Hepatocyte (in vitro differentiated cells): ENCODE measurements at regions not wholly inside any gene's neighbourhood (a gene's known extent, or its start where the extent isn't known, plus 50 kb on each side); places are given as distances from the start of the nearest gene placed in this dataset.

Source experiments
- DNase-seq: peaks from one replicate; pipeline ENCODE4 v3.0.0-alpha.2; 2016; ENCODE audit warnings: low spot score
- H2AFZ ChIP-seq: fragments of 200-600 bp; sonication (generic); 2 replicates; pipeline ENCODE4 v1.6.0; 2016; ENCODE audit warnings: antibody characterized with exemption, mild to moderate bottlenecking
- H3K27ac ChIP-seq: fragments of 200-600 bp; sonication (generic); 2 replicates; pipeline ENCODE4 v1.5.1; 2016; ENCODE audit warnings: mild to moderate bottlenecking
- H3K27me3 ChIP-seq: fragments of 200-600 bp; sonication (generic); 2 replicates; pipeline ENCODE4 v1.6.1; 2016
- H3K36me3 ChIP-seq: fragments of 200-600 bp; sonication (generic); replicated peaks from 2 replicates; pipeline ENCODE4 v1.5.1; 2016; ENCODE audit warnings: low read depth; ENCODE audit not compliant: insufficient read depth
- H3K4me1 ChIP-seq: fragments of 200-600 bp; sonication (generic); 2 replicates; pipeline ENCODE4 v1.5.1; 2016; ENCODE audit warnings: mild to moderate bottlenecking, moderate library complexity; ENCODE audit not compliant: insufficient read depth
- H3K4me2 ChIP-seq: fragments of 200-600 bp; sonication (generic); 2 replicates; pipeline ENCODE4 v1.6.0; 2016
- H3K4me3 ChIP-seq: fragments of 200-600 bp; sonication (generic); 2 replicates; pipeline ENCODE4 v1.5.1; 2016; ENCODE audit warnings: mild to moderate bottlenecking
- H3K79me2 ChIP-seq: fragments of 200-600 bp; sonication (generic); 2 replicates; pipeline ENCODE4 v1.6.0; 2017; ENCODE audit warnings: mild to moderate bottlenecking
- H3K9me2 ChIP-seq: fragments of 200-600 bp; sonication (generic); replicated peaks from 2 replicates; pipeline ENCODE4 v1.6.0; 2017; ENCODE audit warnings: mild to moderate bottlenecking; ENCODE audit not compliant: insufficient read depth
- H3K9me3 ChIP-seq: fragments of 200-600 bp; sonication (generic); 2 replicates; pipeline ENCODE4 v1.5.1; 2016; ENCODE audit warnings: low read depth, mild to moderate bottlenecking
- H4K20me1 ChIP-seq: fragments of 200-600 bp; sonication (generic); 2 replicates; pipeline ENCODE4 v1.6.0; 2016; ENCODE audit warnings: mild to moderate bottlenecking; ENCODE audit not compliant: insufficient read depth, poor library complexity, severe bottlenecking
- EZH2 ChIP-seq: fragments of 200-600 bp; sonication (generic); IDR thresholded peaks from 2 replicates; pipeline ENCODE4 v1.6.1; 2016; ENCODE audit warnings: antibody characterized with exemption, mild to moderate bottlenecking, borderline replicate concordance
- EZH2phosphoT487 ChIP-seq: fragments of 200-600 bp; sonication (generic); IDR thresholded peaks from one replicate; pipeline ENCODE4 v1.6.1; 2018; ENCODE audit warnings: antibody characterized with exemption, mild to moderate bottlenecking, low read depth, moderate library complexity; ENCODE audit not compliant: unreplicated experiment, severe bottlenecking
- WGBS: methylation state at CpG from one replicate; pipeline ENCODE4 v1.1.6; 2016; ENCODE audit warnings: low lambda C conversion rate; ENCODE audit errors: missing lambda C conversion rate; 5-methylcytosine and 5-hydroxymethylcytosine counted together
- TF ChIP-seq, protein P1 (sequence below): fragments of 200-600 bp; sonication (generic); IDR thresholded peaks from 2 replicates; pipeline ENCODE4 v1.5.1; 2016; ENCODE audit warnings: antibody characterized with exemption, mild to moderate bottlenecking; ENCODE audit not compliant: poor library complexity

DNA sequence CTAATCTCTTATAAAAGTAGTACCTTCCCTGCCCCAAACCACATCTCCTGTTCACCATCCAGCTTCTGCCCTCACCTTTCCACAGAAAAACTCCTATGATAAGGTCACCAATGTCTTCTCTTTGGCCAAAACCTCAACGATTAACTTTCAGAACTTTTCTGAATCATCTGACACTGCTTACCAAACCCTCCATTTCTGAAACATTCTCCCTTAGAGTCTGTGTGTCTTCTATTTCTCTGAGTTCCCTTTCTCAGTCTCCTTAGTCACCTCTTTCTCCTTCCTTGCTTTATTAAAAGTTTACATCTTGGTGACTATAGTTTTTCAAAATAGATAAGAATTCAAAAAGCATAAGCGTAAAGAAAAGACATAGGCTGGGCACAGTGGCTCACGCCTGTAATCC is 51.3 kb upstream of the SP3 start:
- Histone ChIP-seq H3K9me3 (no peaks in the 10 kb centered on the region), H3K4me1 (peaks cover 32% of the 10 kb centered on the region), H3K27me3 (no peaks in the 10 kb centered on the region), H2AFZ (no peak overlapping the region), H3K4me3 (no peak overlapping the region), H3K4me2 (no peak overlapping the region), H3K36me3 (no peaks in the 10 kb centered on the region), H3K27ac (no peak overlapping the region), H3K9me2 (no peaks in the 10 kb centered on the region), H3K79me2 (no peaks in the 10 kb centered on the region), H4K20me1 (no peaks in the 10 kb centered on the region)
- no peak for DNase-seq
- WGBS, result 96% methylated on average over 3 of the region's 3 CpGs
- TF ChIP-seq EZH2, result no peak
- TF ChIP-seq, protein P1, sequence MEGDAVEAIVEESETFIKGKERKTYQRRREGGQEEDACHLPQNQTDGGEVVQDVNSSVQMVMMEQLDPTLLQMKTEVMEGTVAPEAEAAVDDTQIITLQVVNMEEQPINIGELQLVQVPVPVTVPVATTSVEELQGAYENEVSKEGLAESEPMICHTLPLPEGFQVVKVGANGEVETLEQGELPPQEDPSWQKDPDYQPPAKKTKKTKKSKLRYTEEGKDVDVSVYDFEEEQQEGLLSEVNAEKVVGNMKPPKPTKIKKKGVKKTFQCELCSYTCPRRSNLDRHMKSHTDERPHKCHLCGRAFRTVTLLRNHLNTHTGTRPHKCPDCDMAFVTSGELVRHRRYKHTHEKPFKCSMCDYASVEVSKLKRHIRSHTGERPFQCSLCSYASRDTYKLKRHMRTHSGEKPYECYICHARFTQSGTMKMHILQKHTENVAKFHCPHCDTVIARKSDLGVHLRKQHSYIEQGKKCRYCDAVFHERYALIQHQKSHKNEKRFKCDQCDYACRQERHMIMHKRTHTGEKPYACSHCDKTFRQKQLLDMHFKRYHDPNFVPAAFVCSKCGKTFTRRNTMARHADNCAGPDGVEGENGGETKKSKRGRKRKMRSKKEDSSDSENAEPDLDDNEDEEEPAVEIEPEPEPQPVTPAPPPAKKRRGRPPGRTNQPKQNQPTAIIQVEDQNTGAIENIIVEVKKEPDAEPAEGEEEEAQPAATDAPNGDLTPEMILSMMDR, result no peak
- TF ChIP-seq EZH2phosphoT487, result no peak

DNA sequence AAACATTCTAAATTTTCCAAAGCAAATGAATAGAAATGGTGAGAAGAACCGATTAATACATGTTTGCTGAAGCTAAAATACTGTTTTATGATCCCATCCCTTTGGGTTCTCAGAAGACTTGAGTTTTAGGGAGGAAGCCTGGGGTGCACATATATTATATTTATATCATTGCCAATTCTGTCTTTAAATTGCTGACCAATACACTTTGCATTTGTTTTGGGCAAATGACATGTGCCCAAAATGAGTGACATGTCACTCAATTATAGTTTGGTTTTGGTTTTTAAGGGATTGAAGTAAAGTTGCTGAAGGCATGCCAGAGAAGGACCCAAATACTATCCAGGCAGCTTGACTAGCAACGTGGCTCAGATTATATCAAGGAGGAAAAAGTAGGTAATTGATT is 50.3 kb upstream of the SP3 start:
- no peaks in the 10 kb centered on the region for H3K36me3 ChIP-seq
- peaks cover 34% of the 10 kb centered on the region for H3K4me1 ChIP-seq
- H3K9me3 ChIP-seq, result no peaks in the 10 kb centered on the region
- no peak overlapping the region for H3K4me3 ChIP-seq
- no peak overlapping the region for H2AFZ ChIP-seq
- TF ChIP-seq, protein P1, result no peak
- TF ChIP-seq EZH2phosphoT487 (no peak), EZH2 (no peak)
- no peaks in the 10 kb centered on the region for H3K79me2 ChIP-seq
- no peak overlapping the region for H3K27ac ChIP-seq
- H3K9me2 ChIP-seq, result no peaks in the 10 kb centered on the region
- H4K20me1 ChIP-seq, result no peaks in the 10 kb centered on the region
- DNase-seq, result no peak
- H3K27me3 ChIP-seq, result no peaks in the 10 kb centered on the region
- WGBS, result 84% methylated on average over 2 of the region's 2 CpGs
- no peak overlapping the region for H3K4me2 ChIP-seq
